K562 (cell line): ENCODE measurements at regions not wholly inside any gene's neighbourhood (a gene's known extent, or its start where the extent isn't known, plus 50 kb on each side); places are given as distances from the start of the nearest gene placed in this dataset.

Experiments
- ATAC-seq: fragments of 200-7000 bp; cut with Tn5 transposase; 3 replicates; pipeline ENCODE4 v1.9.1; 2020; ENCODE audit warnings: moderate library complexity
- BruUV-seq: library from RNA; stranded (reverse); fragments of 400-500 nt; replicated peaks from 2 replicates; lab custom pipeline; 2021; lab: Mats Ljungman, UMichigan
- CTCF ChIA-PET: fragments of 300-600 bp; formaldehyde crosslinking; extraction: SDS; loops from one replicate; lab custom pipeline; 2021; ENCODE audit warnings: low intra/inter-chr PET ratio; lab: Yijun Ruan, JAX
- POLR2A ChIA-PET: fragments of 300-600, 350-650 bp; sonication (Branson Sonifier 250); formaldehyde crosslinking; extraction: SDS; loops from one replicate; lab custom pipeline; 2021; ENCODE audit warnings: antibody characterized with exemption, inconsistent platforms; lab: Yijun Ruan, JAX
- DNase-seq, 4 experiments: peaks; one replicate each; pipeline versions ENCODE4 v3.0.0 to v3.0.0-alpha.2; 2011 to 2018; ENCODE audit warnings: low spot score in 3 of 4, mixed read lengths in 3 of 4; ENCODE audit errors: extremely low read depth in 1 of 4
- FAIRE-seq: peaks from 2 replicates; lab custom pipeline; 2011; peaks lifted over from hg19 to GRCh38; lab: Jason Lieb, UNC
- H2AFZ ChIP-seq: 2 replicates; pipeline ENCODE4 v1.6.0; 2011; ENCODE audit warnings: low read depth, low read length, control low read depth, inconsistent platforms
- H3K27ac ChIP-seq: fragments of 200-600 bp; 3 replicates; pipeline ENCODE4 v1.8.0; 2011; ENCODE audit warnings: low read depth, mild to moderate bottlenecking, control low read depth, inconsistent platforms, low read length, moderate library complexity, mixed read lengths; ENCODE audit errors: extremely low read depth
- H3K27me3 ChIP-seq, 2 experiments: fragments of 300-600 bp in 1 of 2; 2 replicates in 1 of 2; 3 replicates in 1 of 2; pipeline versions ENCODE4 v1.6.0 to v1.8.0; 2011; ENCODE audit warnings: inconsistent platforms in 2 of 2, low read length in 2 of 2, mild to moderate bottlenecking in 1 of 2, mixed read lengths in 1 of 2, moderate library complexity in 1 of 2; ENCODE audit not compliant: control insufficient read depth in 2 of 2, insufficient read depth in 2 of 2
- H3K36me3 ChIP-seq: fragments of 300-600 bp; 3 replicates; pipeline ENCODE4 v1.8.0; 2011; ENCODE audit warnings: mild to moderate bottlenecking, low read length, inconsistent platforms; ENCODE audit not compliant: control insufficient read depth, insufficient read depth
- H3K4me1 ChIP-seq, 2 experiments: fragments of 200-600 bp in 1 of 2; replicated peaks in 1 of 2; 2 replicates in 1 of 2; 3 replicates in 1 of 2; pipeline versions ENCODE4 v1.5.1 to v1.8.0; 2011; ENCODE audit warnings: inconsistent platforms in 2 of 2, low read length in 2 of 2, mild to moderate bottlenecking in 1 of 2, mixed read lengths in 1 of 2, moderate library complexity in 1 of 2; ENCODE audit not compliant: control insufficient read depth in 2 of 2, insufficient read depth in 2 of 2
- H3K4me2 ChIP-seq: 2 replicates; pipeline ENCODE4 v1.6.1; 2011; ENCODE audit warnings: low read length, control low read depth, inconsistent platforms, mixed read lengths; ENCODE audit not compliant: insufficient read depth
- H3K4me3 ChIP-seq: fragments of 200-600 bp; sonication (generic), shearing (Covaris generic); 2 replicates; pipeline ENCODE4 v1.5.1; 2016; ENCODE audit warnings: control low read depth, inconsistent platforms
- H3K79me2 ChIP-seq: fragments of 200-600 bp; 3 replicates; pipeline ENCODE4 v1.8.0; 2011; ENCODE audit warnings: low read length, inconsistent platforms; ENCODE audit not compliant: control insufficient read depth, insufficient read depth
- H3K9ac ChIP-seq, 2 experiments: 2 replicates each; pipeline versions ENCODE4 v1.6.0 to v1.6.1; 2011; ENCODE audit warnings: low read depth in 2 of 2, low read length in 2 of 2, control low read depth in 1 of 2, inconsistent platforms in 1 of 2, mild to moderate bottlenecking in 1 of 2, mixed read lengths in 1 of 2; ENCODE audit not compliant: insufficient read depth in 1 of 2
- H3K9me1 ChIP-seq: one replicate; pipeline ENCODE4 v1.6.0; 2011; ENCODE audit warnings: inconsistent platforms, mild to moderate bottlenecking, low read length, moderate library complexity; ENCODE audit not compliant: control insufficient read depth, insufficient read depth
- H3K9me3 ChIP-seq: replicated peaks from 2 replicates; pipeline ENCODE4 v1.5.1; 2011; ENCODE audit warnings: low read depth, low read length, inconsistent platforms; ENCODE audit not compliant: control insufficient read depth, insufficient read depth
- H4K20me1 ChIP-seq: replicated peaks from 2 replicates; pipeline ENCODE4 v1.6.1; 2011; ENCODE audit warnings: low read length, inconsistent platforms, mixed read lengths; ENCODE audit not compliant: control insufficient read depth, insufficient read depth
- ARID2 ChIP-seq: fragments of 450-650 bp; IDR thresholded peaks from 2 replicates; pipeline ENCODE4 v1.6.1; 2017; ENCODE audit warnings: antibody characterized with exemption, mild to moderate bottlenecking
- BRF1 ChIP-seq: IDR thresholded peaks from 3 replicates; pipeline ENCODE4 v1.6.1; 2011; ENCODE audit warnings: borderline replicate concordance, mild to moderate bottlenecking; ENCODE audit not compliant: insufficient read length; ENCODE audit errors: extremely low read depth
- CREB1 ChIP-seq, 2 experiments: sonication (generic) in 1 of 2; formaldehyde crosslinking in 1 of 2; IDR thresholded peaks; 2 replicates each; pipeline versions ENCODE4 v1.6.1 to v1.8.0; 2012 to 2022; ENCODE audit warnings: inconsistent platforms in 1 of 2, mild to moderate bottlenecking in 1 of 2, missing genetic modification reagents in 1 of 2, moderate library complexity in 1 of 2
- FOXA1 ChIP-seq: fragments of 450-650 bp; IDR thresholded peaks from 2 replicates; pipeline ENCODE4 v1.6.1; 2016; ENCODE audit warnings: mild to moderate bottlenecking, borderline replicate concordance
- FOXP1 ChIP-seq: sonication (generic); formaldehyde crosslinking; IDR thresholded peaks from 2 replicates; pipeline ENCODE4 v1.8.0; 2022; ENCODE audit warnings: mild to moderate bottlenecking, missing genetic modification reagents
- GTF2E2 ChIP-seq: fragments of 200-800 bp; sonication (Bioruptor generic); IDR thresholded peaks from 2 replicates; pipeline ENCODE4 v1.6.1; 2016; ENCODE audit warnings: missing genetic modification characterization, missing compliant biosample characterization
- JUND ChIP-seq, 2 experiments: IDR thresholded peaks; 2 replicates in 1 of 2; 3 replicates in 1 of 2; pipeline ENCODE4 v1.6.1; 2011; ENCODE audit warnings: borderline replicate concordance in 2 of 2, low read depth in 2 of 2, low read length in 2 of 2, improper control_type of control experiment in 1 of 2, missing biosample characterization in 1 of 2, missing genetic modification characterization in 1 of 2, missing genetic modification reagents in 1 of 2
- MAFG ChIP-seq: fragments of 450-650 bp; conservative IDR thresholded peaks from 2 replicates; pipeline ENCODE4 v1.6.1; 2016; ENCODE audit warnings: missing genetic modification characterization, missing compliant biosample characterization
- MCM2 ChIP-seq: fragments of 450-650 bp; IDR thresholded peaks from 2 replicates; pipeline ENCODE4 v1.6.1; 2017; ENCODE audit warnings: low read depth, mild to moderate bottlenecking
- PCBP2 ChIP-seq: fragments of 200-400 bp; formaldehyde crosslinking; IDR thresholded peaks from 2 replicates; pipeline ENCODE4 v1.6.1; 2018; ENCODE audit warnings: low read length, low read depth, mild to moderate bottlenecking, moderate library complexity; ENCODE audit not compliant: poor library complexity, severe bottlenecking
- SAFB2 ChIP-seq: fragments of 200-400 bp; formaldehyde crosslinking; IDR thresholded peaks from 2 replicates; pipeline ENCODE4 v1.6.1; 2018; ENCODE audit warnings: borderline replicate concordance, low read length, low read depth, moderate library complexity; ENCODE audit not compliant: severe bottlenecking
- SAP30 ChIP-seq: fragments of 200-600 bp; sonication (generic); IDR thresholded peaks from 2 replicates; pipeline ENCODE4 v1.6.1; 2012; ENCODE audit warnings: borderline replicate concordance, low read depth, mild to moderate bottlenecking, moderate library complexity, low read length, control low read depth, inconsistent platforms; ENCODE audit not compliant: insufficient read depth, poor library complexity, severe bottlenecking
- SIRT6 ChIP-seq: IDR thresholded peaks from one replicate; pipeline ENCODE4 v1.6.1; 2012; ENCODE audit warnings: low read depth, mild to moderate bottlenecking, control low read depth, inconsistent platforms, low read length, moderate library complexity
- SP1 ChIP-seq: sonication (generic); formaldehyde crosslinking; IDR thresholded peaks from 2 replicates; pipeline ENCODE4 v1.8.1; 2022; ENCODE audit warnings: mild to moderate bottlenecking, missing genetic modification reagents
- ZNF121 ChIP-seq: sonication (generic); formaldehyde crosslinking; conservative IDR thresholded peaks from 2 replicates; pipeline ENCODE4 v1.8.0; 2022; ENCODE audit warnings: missing genetic modification reagents
- ZNF639 ChIP-seq, 2 experiments: fragments of 200-800 bp in 1 of 2; sonication (Bioruptor generic) in 1 of 2; sonication (generic) in 1 of 2; formaldehyde crosslinking in 1 of 2; IDR thresholded peaks in 1 of 2; conservative IDR thresholded peaks in 1 of 2; 2 replicates each; pipeline versions ENCODE4 v1.5.0 to v1.6.1; 2016 to 2020; ENCODE audit warnings: missing compliant biosample characterization in 1 of 2, missing genetic modification characterization in 1 of 2, missing genetic modification reagents in 1 of 2
- ZNF644 ChIP-seq: fragments of 200-800 bp; sonication (Bioruptor generic); IDR thresholded peaks from 2 replicates; pipeline ENCODE4 v1.6.1; 2016; ENCODE audit warnings: low read depth, missing genetic modification characterization, missing compliant biosample characterization
- WGBS: fragments of 100-300 bp; shearing (Covaris generic); methylation state at CpG from one replicate; pipeline ENCODE4 v1.1.6; 2016; ENCODE audit warnings: low coverage, mixed read lengths; ENCODE audit not compliant: insufficient coverage; ENCODE audit errors: missing lambda C conversion rate; 5-methylcytosine and 5-hydroxymethylcytosine counted together
- in situ Hi-C: fragments of 300-500 bp; cut with MboI; formaldehyde crosslinking; loops from 4 replicates; pipeline ENCODE4 v1.15.0; 2018; ENCODE audit warnings: inconsistent platforms, mixed read lengths
- intact Hi-C: fragments of 100-400 bp; cut with micrococcal nuclease; formaldehyde crosslinking; loops from 2 replicates; pipeline ENCODE4 v1.14.2; 2022

DNA sequence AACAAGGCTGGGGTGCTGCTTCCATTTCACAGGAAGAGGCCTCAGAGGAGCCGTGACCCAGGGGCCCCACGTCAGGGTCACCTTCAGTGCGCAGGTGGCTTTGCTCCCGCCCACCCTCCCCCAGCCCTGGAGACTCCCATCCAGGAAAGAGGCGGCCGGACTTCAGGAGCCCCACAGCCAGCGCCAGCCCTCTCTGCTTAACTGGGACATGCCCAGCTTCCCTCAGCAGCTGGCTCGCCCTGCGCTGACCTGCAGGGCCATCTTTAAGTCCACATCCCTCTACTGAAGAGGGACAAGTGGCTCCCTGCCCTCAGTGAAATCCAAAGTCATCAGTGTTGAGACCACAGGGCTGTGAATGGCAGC lies 141.9 kb upstream of the PPP2R2D start:
- ATAC-seq (no peak), FAIRE-seq (no peak), DNase-seq (no peak)
- H3K36me3 ChIP-seq = no peaks in the 10 kb centered on the region
- WGBS = 0% methylated on average over 1 of the region's 9 CpGs
- CTCF ChIA-PET = no interaction called here
- H3K9me1 ChIP-seq = no peaks in the 10 kb centered on the region
- in situ Hi-C loops (no loop called here), intact Hi-C loops (no loop called here)
- POLR2A ChIA-PET = no interaction called here
- no peaks in the 10 kb centered on the region for H3K79me2 ChIP-seq
- no peak overlapping the region for H3K27ac ChIP-seq
- H3K9ac ChIP-seq = no peak overlapping the region
- no peak overlapping the region for H2AFZ ChIP-seq
- TF ChIP-seq MAFG = no peak
- TF ChIP-seq JUND (IDR thresholded peaks at IDR 0.05; ENCODE audit: borderline replicate concordance, low read depth, low read length) = no peak
- no peak for TF ChIP-seq JUND (tag; IDR thresholded peaks at IDR 0.05; ENCODE audit: borderline replicate concordance, low read depth, low read length)
- TF ChIP-seq GTF2E2 = no peak
- no peak for TF ChIP-seq SAFB2
- no peak for TF ChIP-seq SAP30
- no peak for TF ChIP-seq FOXA1
- TF ChIP-seq CREB1 (IDR thresholded peaks at IDR 0.05) = no peak
- no peak for TF ChIP-seq CREB1 (CRISPR knock-in tag; IDR thresholded peaks at IDR 0.05)
- TF ChIP-seq SIRT6 = no peak
- TF ChIP-seq ZNF121 (CRISPR knock-in tag) = no peak
- TF ChIP-seq FOXP1 (CRISPR knock-in tag) = no peak
- TF ChIP-seq ZNF644 = no peak
- no peak for TF ChIP-seq BRF1
- no peak for TF ChIP-seq SP1 (CRISPR knock-in tag)
- no peak for TF ChIP-seq MCM2
- TF ChIP-seq ARID2 = no peak
- no peak for TF ChIP-seq PCBP2
- no peak for TF ChIP-seq ZNF639 (CRISPR knock-in tag; conservative IDR thresholded peaks at IDR 0.05 in 1 of 2, IDR thresholded peaks at IDR 0.05 in 1 of 2)
- H3K4me1 ChIP-seq = no peaks in the 10 kb centered on the region
- H3K4me2 ChIP-seq = no peak overlapping the region
- peaks cover 0 to 40% of the 10 kb centered on the region in 2 experiments; a peak in 3 of 5 replicates for H3K27me3 ChIP-seq
- no peak overlapping the region for H3K4me3 ChIP-seq
- no peaks in the 10 kb centered on the region for H4K20me1 ChIP-seq
- no peaks in the 10 kb centered on the region for H3K9me3 ChIP-seq
- BruUV-seq = no TSS peak
